Loucy (cell line): ENCODE measurements at regions not wholly inside any gene's neighbourhood (a gene's known extent, or its start where the extent isn't known, plus 50 kb on each side); places are given as distances from the start of the nearest gene placed in this dataset.

Source experiments
- CTCF ChIP-seq: fragments of 200-600 bp; sonication (generic); conservative IDR thresholded peaks from 2 replicates; pipeline ENCODE4 v1.5.1; 2014; ENCODE audit warnings: mild to moderate bottlenecking, antibody characterized with exemption, low read length
- EZH2phosphoT487 ChIP-seq: fragments of 200-600 bp; IDR thresholded peaks from 2 replicates; pipeline ENCODE4 v1.6.1; 2018; ENCODE audit warnings: antibody characterized with exemption, mild to moderate bottlenecking, moderate library complexity, borderline replicate concordance

DNA sequence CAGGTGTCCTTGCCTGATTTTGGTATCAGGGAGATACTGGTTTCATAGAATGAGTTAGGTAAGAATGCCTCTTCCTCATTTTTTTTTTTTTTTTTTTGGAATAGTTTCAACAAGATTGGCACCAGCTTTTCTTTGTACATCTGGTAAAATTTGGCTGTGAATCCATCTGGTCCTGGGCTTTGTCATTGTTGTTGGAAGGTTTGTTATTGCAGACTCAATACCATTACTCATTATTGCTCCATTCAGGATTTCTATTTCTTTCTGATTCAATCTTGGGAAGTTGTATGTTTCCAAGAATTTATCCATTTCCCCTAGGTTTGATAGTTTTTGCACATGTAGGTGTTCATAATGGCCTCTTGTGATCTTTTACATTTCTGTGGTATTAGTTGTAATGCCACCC is 126.0 kb upstream of the KITLG start:
- TF ChIP-seq CTCF (no peak), EZH2phosphoT487 (no peak)
